OCI-LY7 (cell line): ENCODE measurements at regions not wholly inside any gene's neighbourhood (a gene's known extent, or its start where the extent isn't known, plus 50 kb on each side); places are given as distances from the start of the nearest gene placed in this dataset.

Source experiments
- BruUV-seq: library from RNA; stranded (reverse); fragments of 400-500 nt; replicated peaks from 2 replicates; lab custom pipeline; 2021; lab: Mats Ljungman, UMichigan
- CTCF ChIA-PET: fragments of 300-600 bp; sonication (Branson Sonifier 250); formaldehyde crosslinking; loops from one replicate; lab custom pipeline; 2022; ENCODE audit warnings: antibody characterized with exemption; ENCODE audit not compliant: unreplicated experiment; lab: Charles Lee
- POLR2A ChIA-PET: fragments of 300-600 bp; sonication (Branson Sonifier 250); formaldehyde crosslinking; loops from one replicate; lab custom pipeline; 2022; ENCODE audit warnings: antibody characterized with exemption; lab: Charles Lee
- DNase-seq: peaks from one replicate; pipeline ENCODE4 v3.0.0-alpha.2; 2015; ENCODE audit warnings: low spot score
- H2AFZ ChIP-seq: fragments of 200-600 bp; sonication (generic), shearing (Covaris generic); 2 replicates; pipeline ENCODE4 v1.6.1; 2014; ENCODE audit warnings: mild to moderate bottlenecking, antibody characterized with exemption, low read length, moderate library complexity
- H3K27ac ChIP-seq: fragments of 200-600 bp; sonication (generic); 2 replicates; pipeline ENCODE4 v1.5.1; 2014; ENCODE audit warnings: mixed run types, low read depth, mild to moderate bottlenecking, moderate library complexity, low read length, inconsistent platforms; ENCODE audit not compliant: poor library complexity, severe bottlenecking
- H3K36me3 ChIP-seq: fragments of 200-600 bp; sonication (generic); 2 replicates; pipeline ENCODE4 v1.6.1; 2014; ENCODE audit warnings: mild to moderate bottlenecking, antibody characterized with exemption, low read length, moderate library complexity, mixed read lengths; ENCODE audit not compliant: insufficient read depth
- H3K4me1 ChIP-seq: fragments of 200-600 bp; sonication (generic); 2 replicates; pipeline ENCODE4 v1.5.1; 2014; ENCODE audit warnings: mild to moderate bottlenecking, low read length; ENCODE audit not compliant: insufficient read depth, poor library complexity, severe bottlenecking
- H3K4me2 ChIP-seq: fragments of 200-600 bp; sonication (generic); 2 replicates; pipeline ENCODE4 v1.6.1; 2014; ENCODE audit warnings: mild to moderate bottlenecking, low read length
- H3K4me3 ChIP-seq: fragments of 200-600 bp; sonication (generic); 2 replicates; pipeline ENCODE4 v1.5.1; 2014; ENCODE audit warnings: mild to moderate bottlenecking, low read depth, low read length; ENCODE audit not compliant: poor library complexity, severe bottlenecking
- H3K79me2 ChIP-seq: fragments of 200-600 bp; sonication (generic); 2 replicates; pipeline ENCODE4 v1.6.1; 2016; ENCODE audit warnings: low read depth, mild to moderate bottlenecking, low read length, moderate library complexity, mixed read lengths; ENCODE audit not compliant: insufficient read depth
- H3K9me2 ChIP-seq: fragments of 200-600 bp; sonication (generic); 2 replicates; pipeline ENCODE4 v1.6.1; 2016; ENCODE audit warnings: mild to moderate bottlenecking, low read length, mixed read lengths; ENCODE audit not compliant: insufficient read depth
- H3K9me3 ChIP-seq: fragments of 200-600 bp; sonication (generic); 2 replicates; pipeline ENCODE4 v1.6.1; 2014; ENCODE audit warnings: mild to moderate bottlenecking, mixed run types, low read length, mixed read lengths
- H4K20me1 ChIP-seq: fragments of 200-600 bp; sonication (generic); 2 replicates; pipeline ENCODE4 v1.6.1; 2014; ENCODE audit warnings: mild to moderate bottlenecking, antibody characterized with exemption, low read length, moderate library complexity, mixed read lengths; ENCODE audit not compliant: insufficient read depth
- CTCF ChIP-seq: fragments of 200-600 bp; sonication (generic); conservative IDR thresholded peaks from 2 replicates; pipeline ENCODE4 v1.5.1; 2014; ENCODE audit warnings: mild to moderate bottlenecking, antibody characterized with exemption, low read length, moderate library complexity, mixed read lengths
- EZH2phosphoT487 ChIP-seq: fragments of 200-600 bp; sonication (generic); IDR thresholded peaks from 2 replicates; pipeline ENCODE4 v1.6.1; 2018; ENCODE audit warnings: low read depth, borderline replicate concordance, mild to moderate bottlenecking, mixed run types, antibody characterized with exemption, low read length, moderate library complexity, mixed read lengths
- intact Hi-C: fragments of 100-400 bp; cut with micrococcal nuclease; formaldehyde crosslinking; loops from one replicate; pipeline ENCODE4 v1.10.0; 2022; ENCODE audit not compliant: unreplicated experiment

GRCh38 chr13:27354379-27354778, 70.0 kb upstream of the GTF3A start:
- no peak for DNase-seq
- Histone ChIP-seq H2AFZ (no peak overlapping the region), H3K36me3 (no peaks in the 10 kb centered on the region), H3K9me2 (no peaks in the 10 kb centered on the region), H3K4me3 (no peak overlapping the region), H3K27ac (no peak overlapping the region), H3K4me1 (peaks cover 8% of the 10 kb centered on the region), H3K4me2 (no peak overlapping the region), H3K79me2 (no peaks in the 10 kb centered on the region), H4K20me1 (no peaks in the 10 kb centered on the region), H3K9me3 (peaks cover 4% of the 10 kb centered on the region; the same call in 1 of the 2 replicates)
- TF ChIP-seq EZH2phosphoT487 (no peak), CTCF (peak; percentile 28; the same call in 1 of the 2 replicates)
- ChIA-PET POLR2A (no interaction called here), CTCF (interaction anchor here (0.6 kb wide), 1 partner anchor 46 kb away, joined by 3 read pairs; no protein-coding TSS in a partner anchor)
- intact Hi-C loops = no loop called here
- no TSS peak for BruUV-seq

DNA sequence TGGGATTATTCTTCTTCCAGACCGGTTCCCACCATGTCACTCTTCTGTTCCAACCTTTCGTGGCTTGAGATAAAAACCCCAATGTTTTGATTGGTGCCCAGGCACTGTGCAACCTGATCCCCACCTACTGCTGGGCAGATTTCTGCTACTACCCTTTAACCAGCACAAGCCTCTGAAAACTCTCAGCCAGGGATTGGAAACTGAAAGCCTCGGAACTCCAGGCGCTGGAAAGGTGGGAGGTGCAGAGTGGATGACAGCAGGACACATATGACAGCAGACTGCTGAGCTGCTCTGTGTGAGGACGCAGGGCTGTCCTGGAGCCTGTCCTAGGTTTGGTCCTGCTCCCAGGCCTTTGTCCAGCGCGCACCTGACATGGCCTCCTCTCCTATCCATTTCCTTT, 68.5 kb upstream of the GTF3A start:
- no peak for TF ChIP-seq CTCF
- no peak for TF ChIP-seq EZH2phosphoT487
- DNase-seq = no peak
- POLR2A ChIA-PET = interaction anchor here (0.6 to 1.1 kb wide), 2 partner anchors 361 to 366 kb away, joined by 3 to 5 read pairs; no protein-coding TSS in a partner anchor
- Histone ChIP-seq H3K4me1 (peaks cover 8% of the 10 kb centered on the region), H3K9me3 (0 out of 2 replicates have a peak, but pooled peaks cover 4% of the 10 kb centered on the region), H3K4me3 (no peak overlapping the region), H4K20me1 (no peaks in the 10 kb centered on the region), H3K4me2 (no peak overlapping the region), H3K9me2 (no peaks in the 10 kb centered on the region), H3K79me2 (no peaks in the 10 kb centered on the region), H2AFZ (no peak overlapping the region), H3K36me3 (no peaks in the 10 kb centered on the region), H3K27ac (no peak overlapping the region)
- intact Hi-C loops = loop anchor here (5.0 kb wide), 2 partner anchors 84 to 184 kb away; partner anchors contain the start of genes RASL11A and USP12
- CTCF ChIA-PET = no interaction called here
- no TSS peak for BruUV-seq

- Histone ChIP-seq H4K20me1 (no peaks in the 10 kb centered on the region), H3K9me3 (no peaks in the 10 kb centered on the region), H3K4me1 (peaks cover 2% of the 10 kb centered on the region), H3K36me3 (no peaks in the 10 kb centered on the region), H3K9me2 (no peaks in the 10 kb centered on the region), H3K27ac (no peak overlapping the region), H2AFZ (no peak overlapping the region), H3K79me2 (no peaks in the 10 kb centered on the region), H3K4me3 (no peak overlapping the region), H3K4me2 (no peak overlapping the region)
- ChIA-PET POLR2A (interaction anchor here (1.0 kb wide), 1 partner anchor 11 kb away, joined by 4 read pairs; no protein-coding TSS in a partner anchor), CTCF (interaction anchor here (1.0 kb wide), 3 partner anchors 77 to 411 kb away, joined by 3 read pairs; partner anchors contain the start of gene RASL11A)
- BruUV-seq = no TSS peak
- intact Hi-C loops = loop anchor here (5.0 kb wide), 2 partner anchors 86 to 186 kb away; partner anchors contain the start of genes RASL11A and USP12
- DNase-seq = no peak
- TF ChIP-seq EZH2phosphoT487 (no peak), CTCF (no peak)
Measured at GRCh38 chr13:27358420-27358819, 66.0 kb upstream of the GTF3A start.
